ENCODE measurements at regions not wholly inside any gene's neighbourhood (a gene's known extent, or its start where the extent isn't known, plus 50 kb on each side); places are given as distances from the start of the nearest gene placed in this dataset.
"Not testable (repeated sequence)": the region's sequence is repeated elsewhere in the genome, so short reads cannot be mapped to it uniquely, and the experiment has no call there.

GRCh38 chr4:100008048-100008447, 58.0 kb upstream of the H2AZ1 start:
- no peaks in the 10 kb centered on the region for H3K27me3 ChIP-seq (ENCODE audit: insufficient read depth, low read length)
- no peaks in the 10 kb centered on the region for H3F3A ChIP-seq (ENCODE audit: insufficient read depth, low read length)
- H2AFZ ChIP-seq (ENCODE audit: low read length): no peak overlapping the region
- no peaks in the 10 kb centered on the region for H3K4me1 ChIP-seq (ENCODE audit: insufficient read depth, low read length, severe bottlenecking)
- H3K9me3 ChIP-seq (ENCODE audit: low read length): no peaks in the 10 kb centered on the region
- no peak for TF ChIP-seq EZH2 (IDR thresholded peaks at IDR 0.05; ENCODE audit: borderline replicate concordance, low read length)
- TF ChIP-seq, protein P1, sequence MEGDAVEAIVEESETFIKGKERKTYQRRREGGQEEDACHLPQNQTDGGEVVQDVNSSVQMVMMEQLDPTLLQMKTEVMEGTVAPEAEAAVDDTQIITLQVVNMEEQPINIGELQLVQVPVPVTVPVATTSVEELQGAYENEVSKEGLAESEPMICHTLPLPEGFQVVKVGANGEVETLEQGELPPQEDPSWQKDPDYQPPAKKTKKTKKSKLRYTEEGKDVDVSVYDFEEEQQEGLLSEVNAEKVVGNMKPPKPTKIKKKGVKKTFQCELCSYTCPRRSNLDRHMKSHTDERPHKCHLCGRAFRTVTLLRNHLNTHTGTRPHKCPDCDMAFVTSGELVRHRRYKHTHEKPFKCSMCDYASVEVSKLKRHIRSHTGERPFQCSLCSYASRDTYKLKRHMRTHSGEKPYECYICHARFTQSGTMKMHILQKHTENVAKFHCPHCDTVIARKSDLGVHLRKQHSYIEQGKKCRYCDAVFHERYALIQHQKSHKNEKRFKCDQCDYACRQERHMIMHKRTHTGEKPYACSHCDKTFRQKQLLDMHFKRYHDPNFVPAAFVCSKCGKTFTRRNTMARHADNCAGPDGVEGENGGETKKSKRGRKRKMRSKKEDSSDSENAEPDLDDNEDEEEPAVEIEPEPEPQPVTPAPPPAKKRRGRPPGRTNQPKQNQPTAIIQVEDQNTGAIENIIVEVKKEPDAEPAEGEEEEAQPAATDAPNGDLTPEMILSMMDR (IDR thresholded peaks at IDR 0.05; ENCODE audit: low read length): no peak
- no peaks in the 10 kb centered on the region for H3K9me2 ChIP-seq (ENCODE audit: low read depth, low read length)
- no peak overlapping the region for H3K27ac ChIP-seq (ENCODE audit: low read depth, low read length, poor library complexity, severe bottlenecking)
- no peak overlapping the region for H3K4me3 ChIP-seq (ENCODE audit: low read depth, low read length, poor library complexity, severe bottlenecking)
- H3K4me2 ChIP-seq (ENCODE audit: low read length): no peak overlapping the region
- no peaks in the 10 kb centered on the region for H3K36me3 ChIP-seq (ENCODE audit: insufficient read depth, low read length)
- H3K9ac ChIP-seq (ENCODE audit: low read length): no peak overlapping the region
- H3K79me2 ChIP-seq (ENCODE audit: insufficient read depth, low read length): no peaks in the 10 kb centered on the region
- no peaks in the 10 kb centered on the region for H4K20me1 ChIP-seq (ENCODE audit: insufficient read depth, low read length)

- not testable (repeated sequence) for H3K9ac ChIP-seq (ENCODE audit: low read length); H3K36me3 ChIP-seq (ENCODE audit: insufficient read depth, low read length); H3F3A ChIP-seq (ENCODE audit: insufficient read depth, low read length); H3K9me3 ChIP-seq (ENCODE audit: low read length); H4K20me1 ChIP-seq (ENCODE audit: insufficient read depth, low read length); H2AFZ ChIP-seq (ENCODE audit: low read length); H3K79me2 ChIP-seq (ENCODE audit: insufficient read depth, low read length); H3K4me2 ChIP-seq (ENCODE audit: low read length); H3K27ac ChIP-seq (ENCODE audit: low read depth, low read length, poor library complexity, severe bottlenecking); H3K27me3 ChIP-seq (ENCODE audit: insufficient read depth, low read length); H3K9me2 ChIP-seq (ENCODE audit: low read depth, low read length); H3K4me3 ChIP-seq (ENCODE audit: low read depth, low read length, poor library complexity, severe bottlenecking); H3K4me1 ChIP-seq (ENCODE audit: insufficient read depth, low read length, severe bottlenecking)
These were observed 56.1 kb upstream of the H2AZ1 start for GRCh38 chr4:100006161-100006560.
